Ovary (tissue), 7 donors: ENCODE measurements at regions not wholly inside any gene's neighbourhood (a gene's known extent, or its start where the extent isn't known, plus 50 kb on each side); places are given as distances from the start of the nearest gene placed in this dataset.

Experiments used
- DNase-seq, 5 donors: peaks; one replicate each; pipeline ENCODE4 v3.0.0-alpha.2; 2019 to 2020
- H3K27ac ChIP-seq, 2 donors: fragments of 200-600 bp; one replicate each; pipeline versions ENCODE4 v1.5.1 to v1.8.0; 2019 to 2022
- H3K27me3 ChIP-seq: fragments of 200-600 bp; one replicate; pipeline ENCODE4 v1.8.0; 2022
- H3K36me3 ChIP-seq: fragments of 200-600 bp; sonication (generic); one replicate; pipeline ENCODE4 v1.5.1; 2019
- H3K4me1 ChIP-seq: one replicate; pipeline ENCODE4 v1.8.1; 2013; ENCODE audit warnings: mild to moderate bottlenecking, moderate library complexity; ENCODE audit not compliant: insufficient read depth
- H3K4me3 ChIP-seq: fragments of 200-600 bp; sonication (generic); one replicate; pipeline ENCODE4 v1.5.1; 2017
- H3K9me3 ChIP-seq, 2 donors: fragments of 200-600 bp in 1 of 2; sonication (generic) in 1 of 2; one replicate each; pipeline versions ENCODE4 v1.5.1 to v1.8.1; 2013 to 2019; ENCODE audit warnings: mild to moderate bottlenecking in 1 of 2, moderate library complexity in 1 of 2
- EP300 ChIP-seq: sonication (generic); formaldehyde crosslinking; IDR thresholded peaks from one replicate; pipeline ENCODE4 v1.6.1; 2017; ENCODE audit warnings: antibody characterized with exemption
- POLR2A ChIP-seq: fragments of 450-650 bp; IDR thresholded peaks from one replicate; pipeline ENCODE4 v1.6.1; 2017; ENCODE audit warnings: antibody characterized with exemption, mild to moderate bottlenecking, moderate library complexity
- WGBS, 3 donors: extraction: QIAGEN DNeasy Blood & Tissue Kit in 1 of 3; methylation state at CpG; one replicate each; pipeline versions ENCODE4 v1.1.5 to v1.1.7; 2013 to 2017; 5-methylcytosine and 5-hydroxymethylcytosine counted together
- intact Hi-C, 4 donors: fragments of 100-400 bp; cut with DNase I; formaldehyde crosslinking; loops; one replicate each; pipeline versions ENCODE4 v1.11.0 to v1.15.1; 2022 to 2023
- TF ChIP-seq, protein P1 (sequence below), 3 donors: fragments of 450-650 bp in 2 of 3; fragments of 200-600 bp in 1 of 3; IDR thresholded peaks; one replicate each; pipeline versions ENCODE4 v1.5.1 to v1.8.0; 2016 to 2022; ENCODE audit warnings: antibody characterized with exemption in 3 of 3, mild to moderate bottlenecking in 1 of 3
- donor health status: DM: no; HTN: no; CAD: no; lungs with moderate emphysema.
- donor health status: DM: no; HTN: no; CAD: no.
- donor health status: Bipolar disorder and iron deficiency.
- donor health status: DM: no; HTN: no; CAD: no.
- donor health status: DM: yes; HTN: yes; CAD: no.

DNA sequence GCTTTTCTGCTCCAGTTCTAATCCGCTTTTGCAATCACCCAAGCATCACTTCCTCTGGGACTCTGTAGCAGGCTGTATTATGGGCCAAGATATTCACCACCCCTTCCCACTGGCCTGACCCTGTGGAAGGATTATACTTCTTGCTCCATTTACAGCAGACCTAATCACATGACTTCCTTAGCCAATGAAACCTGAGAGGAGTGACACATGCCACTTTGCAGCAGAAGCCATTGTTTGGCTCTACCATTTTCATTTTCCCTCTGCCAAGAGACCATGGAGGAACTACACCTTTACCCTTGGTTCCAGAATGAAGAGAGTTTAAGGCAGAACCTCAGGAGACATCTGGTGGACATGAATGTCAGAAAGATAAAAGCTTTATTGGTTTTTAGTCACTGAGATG lies 134.9 kb upstream of the HSD17B12 start:
- TF ChIP-seq POLR2A (no peak), EP300 (no peak)
- TF ChIP-seq, protein P1, sequence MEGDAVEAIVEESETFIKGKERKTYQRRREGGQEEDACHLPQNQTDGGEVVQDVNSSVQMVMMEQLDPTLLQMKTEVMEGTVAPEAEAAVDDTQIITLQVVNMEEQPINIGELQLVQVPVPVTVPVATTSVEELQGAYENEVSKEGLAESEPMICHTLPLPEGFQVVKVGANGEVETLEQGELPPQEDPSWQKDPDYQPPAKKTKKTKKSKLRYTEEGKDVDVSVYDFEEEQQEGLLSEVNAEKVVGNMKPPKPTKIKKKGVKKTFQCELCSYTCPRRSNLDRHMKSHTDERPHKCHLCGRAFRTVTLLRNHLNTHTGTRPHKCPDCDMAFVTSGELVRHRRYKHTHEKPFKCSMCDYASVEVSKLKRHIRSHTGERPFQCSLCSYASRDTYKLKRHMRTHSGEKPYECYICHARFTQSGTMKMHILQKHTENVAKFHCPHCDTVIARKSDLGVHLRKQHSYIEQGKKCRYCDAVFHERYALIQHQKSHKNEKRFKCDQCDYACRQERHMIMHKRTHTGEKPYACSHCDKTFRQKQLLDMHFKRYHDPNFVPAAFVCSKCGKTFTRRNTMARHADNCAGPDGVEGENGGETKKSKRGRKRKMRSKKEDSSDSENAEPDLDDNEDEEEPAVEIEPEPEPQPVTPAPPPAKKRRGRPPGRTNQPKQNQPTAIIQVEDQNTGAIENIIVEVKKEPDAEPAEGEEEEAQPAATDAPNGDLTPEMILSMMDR (IDR thresholded peaks at IDR 0.05): no peak
- intact Hi-C loops: loop anchor here in 1 of 4 donors (10.0 kb wide), 1 partner anchor 489 kb away; no protein-coding TSS in a partner anchor
- 85 to 100% (median 94%) methylated on average over 1 of the region's 1 CpG for WGBS, 3 donors
- Histone ChIP-seq H3K36me3 (no peaks in the 10 kb centered on the region), H3K4me3 (no peak overlapping the region), H3K27me3 (no peaks in the 10 kb centered on the region), H3K9me3 (no peaks in the 10 kb centered on the region), H3K27ac (no peak overlapping the region), H3K4me1 (peaks cover 7% of the 10 kb centered on the region)
- DNase-seq: no peak

DNA sequence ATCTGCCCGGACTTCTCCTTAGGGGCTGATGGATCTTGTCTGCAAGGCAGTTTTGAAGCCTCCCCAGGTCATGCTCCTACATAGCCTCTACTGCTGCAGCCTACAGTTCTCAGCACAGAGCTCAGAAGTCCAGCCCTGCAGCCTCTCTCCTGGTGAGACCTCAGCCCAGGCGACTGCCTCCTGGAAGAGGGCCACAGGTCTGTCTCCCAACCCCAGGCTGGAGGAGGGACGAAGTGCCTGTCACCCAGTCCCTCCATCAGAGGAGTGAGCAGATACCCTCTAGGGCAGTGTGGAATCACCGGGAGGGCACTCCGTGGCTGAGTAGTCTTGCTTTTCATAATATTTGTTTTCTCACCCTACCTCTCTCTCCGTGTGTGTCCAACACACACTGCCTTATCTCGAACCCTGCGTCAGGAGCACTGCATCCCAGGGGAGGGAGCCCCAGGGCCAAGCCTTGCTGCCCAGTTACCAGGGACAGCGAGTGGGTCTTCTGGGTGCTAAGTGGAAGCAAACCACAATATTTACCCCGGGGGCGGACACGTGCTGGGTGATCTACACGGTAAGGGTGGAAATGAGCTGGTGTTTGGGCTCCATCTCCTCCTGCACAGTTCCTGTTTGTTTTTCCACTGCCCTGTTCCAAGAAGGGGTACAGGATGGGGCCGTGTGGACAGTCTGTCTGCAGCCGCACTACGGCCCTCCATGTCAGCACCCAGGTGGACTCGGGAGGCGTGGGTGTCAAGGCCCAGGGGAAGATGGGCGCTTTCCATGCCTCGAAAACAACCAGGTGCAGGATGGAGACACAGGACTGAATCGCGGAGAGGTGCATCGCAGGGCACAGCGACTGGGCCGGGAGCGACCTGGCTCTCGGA lies 133.7 kb upstream of the HSD17B12 start:
- Histone ChIP-seq H3K4me3 (peak overlapping the region; percentile 36), H3K27me3 (no peaks in the 10 kb centered on the region), H3K9me3 (no peaks in the 10 kb centered on the region), H3K36me3 (no peaks in the 10 kb centered on the region), H3K27ac (peak overlapping the region; percentile 71 to 85), H3K4me1 (peaks cover 7% of the 10 kb centered on the region)
- TF ChIP-seq, protein P1 (IDR thresholded peaks at IDR 0.05): no peak
- TF ChIP-seq EP300: no peak
- no peak for TF ChIP-seq POLR2A
- WGBS, 3 donors: 27 to 36% (median 33%) methylated on average over 26 to 27 of the region's 27 CpGs
- peak in 2 of 5 donors; percentile 43 to 48 for DNase-seq
- intact Hi-C loops: loop anchor here in 1 of 4 donors (10.0 kb wide), 1 partner anchor 488 kb away; no protein-coding TSS in a partner anchor

GRCh38 chr11:43547430-43547831 lies 133.1 kb upstream of the HSD17B12 start:
- Histone ChIP-seq H3K27ac (peak overlapping the region; percentile 71 to 85), H3K27me3 (no peaks in the 10 kb centered on the region)
- WGBS, 3 donors: 0 to 3% (median 1%) methylated on average over 6 to 33 of the region's 33 CpGs

DNA sequence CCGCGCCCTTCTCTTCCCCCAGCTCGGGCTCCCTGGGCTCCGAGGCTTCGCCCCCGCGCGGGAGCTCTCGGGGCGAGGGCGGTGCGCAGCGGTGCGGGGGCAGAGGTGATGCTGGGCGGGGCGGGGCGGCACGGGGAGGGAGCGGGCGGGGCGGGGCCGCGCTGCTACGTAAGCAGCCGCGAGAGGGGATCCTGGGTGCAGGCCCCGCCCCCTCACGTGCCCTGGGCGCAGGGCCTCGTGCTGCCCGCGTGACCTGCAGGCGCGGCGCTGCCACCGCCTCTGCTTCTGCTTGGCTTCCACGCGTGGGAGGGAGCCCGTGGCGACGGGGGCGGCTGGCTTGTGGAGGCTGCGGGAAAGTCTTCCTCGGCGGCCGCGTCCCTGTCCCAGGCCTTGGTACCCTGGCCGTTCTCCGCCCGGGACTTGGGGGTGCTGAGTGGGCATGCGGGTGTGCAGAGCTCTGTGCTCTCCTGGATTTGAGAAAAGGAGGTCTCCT lies 132.6 kb upstream of the HSD17B12 start:
- no peaks in the 10 kb centered on the region for H3K9me3 ChIP-seq
- H3K27ac ChIP-seq: peak overlapping the region; percentile 71 to 85
- DNase-seq: peak; percentile 88 to 92 (median 91)
- 11 to 70% (median 23%) methylated on average over 11 to 51 of the region's 51 CpGs for WGBS, 3 donors
- H3K4me1 ChIP-seq: peaks cover 6% of the 10 kb centered on the region
- TF ChIP-seq POLR2A: no peak
- TF ChIP-seq EP300: no peak
- TF ChIP-seq, protein P1 (IDR thresholded peaks at IDR 0.05): no peak
- intact Hi-C loops: loop anchor here in 1 of 4 donors (10.0 kb wide), 1 partner anchor 487 kb away; no protein-coding TSS in a partner anchor
- no peaks in the 10 kb centered on the region for H3K27me3 ChIP-seq
- no peaks in the 10 kb centered on the region for H3K36me3 ChIP-seq
- peak overlapping the region; percentile 36 for H3K4me3 ChIP-seq

More at GRCh38 chr11:43547430-43547831, 133.1 kb upstream of the HSD17B12 start:
- Histone ChIP-seq H3K9me3 (no peaks in the 10 kb centered on the region), H3K4me1 (peaks cover 6% of the 10 kb centered on the region), H3K36me3 (no peaks in the 10 kb centered on the region), H3K4me3 (peak overlapping the region; percentile 36)
- DNase-seq: peak; percentile 68 to 78 (median 71)
- TF ChIP-seq, protein P1 (IDR thresholded peaks at IDR 0.05): no peak
- TF ChIP-seq EP300 (no peak), POLR2A (no peak)
- intact Hi-C loops: loop anchor here in 1 of 4 donors (10.0 kb wide), 1 partner anchor 487 kb away; no protein-coding TSS in a partner anchor
